ENCODE measurements at regions not wholly inside any gene's neighbourhood (a gene's known extent, or its start where the extent isn't known, plus 50 kb on each side); places are given as distances from the start of the nearest gene placed in this dataset.

DNA sequence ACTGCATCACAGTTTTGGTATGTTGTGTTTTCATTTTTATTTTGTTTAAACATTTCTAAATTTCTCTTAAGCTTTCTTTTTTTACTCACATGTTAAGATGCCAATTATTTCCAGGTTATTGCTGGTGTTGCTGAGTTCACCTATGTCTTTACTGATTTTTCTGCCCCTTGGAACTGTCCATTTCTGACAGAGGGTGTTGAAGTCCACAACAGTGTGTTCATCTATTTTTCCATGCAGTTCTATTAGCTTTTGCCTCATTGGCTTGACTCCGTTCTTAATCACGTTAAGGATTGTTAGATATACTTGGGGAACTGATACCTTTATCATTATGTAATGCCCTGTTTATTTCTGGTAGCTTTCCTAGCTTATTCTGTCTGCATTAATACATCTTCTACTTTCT is 158.0 kb upstream of the TCERG1L start:
- DNase-seq (ENCODE audit: low read depth, low spot score) = no peak
- TF ChIP-seq, protein P1, sequence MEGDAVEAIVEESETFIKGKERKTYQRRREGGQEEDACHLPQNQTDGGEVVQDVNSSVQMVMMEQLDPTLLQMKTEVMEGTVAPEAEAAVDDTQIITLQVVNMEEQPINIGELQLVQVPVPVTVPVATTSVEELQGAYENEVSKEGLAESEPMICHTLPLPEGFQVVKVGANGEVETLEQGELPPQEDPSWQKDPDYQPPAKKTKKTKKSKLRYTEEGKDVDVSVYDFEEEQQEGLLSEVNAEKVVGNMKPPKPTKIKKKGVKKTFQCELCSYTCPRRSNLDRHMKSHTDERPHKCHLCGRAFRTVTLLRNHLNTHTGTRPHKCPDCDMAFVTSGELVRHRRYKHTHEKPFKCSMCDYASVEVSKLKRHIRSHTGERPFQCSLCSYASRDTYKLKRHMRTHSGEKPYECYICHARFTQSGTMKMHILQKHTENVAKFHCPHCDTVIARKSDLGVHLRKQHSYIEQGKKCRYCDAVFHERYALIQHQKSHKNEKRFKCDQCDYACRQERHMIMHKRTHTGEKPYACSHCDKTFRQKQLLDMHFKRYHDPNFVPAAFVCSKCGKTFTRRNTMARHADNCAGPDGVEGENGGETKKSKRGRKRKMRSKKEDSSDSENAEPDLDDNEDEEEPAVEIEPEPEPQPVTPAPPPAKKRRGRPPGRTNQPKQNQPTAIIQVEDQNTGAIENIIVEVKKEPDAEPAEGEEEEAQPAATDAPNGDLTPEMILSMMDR (IDR thresholded peaks at IDR 0.05; ENCODE audit: low read depth, low read length) = no peak
- ChIA-PET POLR2A (no interaction called here), CTCF (no interaction called here)
- Histone ChIP-seq H3K4me3 (ENCODE audit: low read depth, low read length) (no peak overlapping the region), H3K27me3 (ENCODE audit: control insufficient read depth, insufficient read depth, low read length) (no peaks in the 10 kb centered on the region), H3K9me3 (ENCODE audit: control insufficient read depth, insufficient read depth, low read length) (peaks cover 33% of the 10 kb centered on the region), H3K27ac (ENCODE audit: low read depth, low read length) (no peak overlapping the region)

DNA sequence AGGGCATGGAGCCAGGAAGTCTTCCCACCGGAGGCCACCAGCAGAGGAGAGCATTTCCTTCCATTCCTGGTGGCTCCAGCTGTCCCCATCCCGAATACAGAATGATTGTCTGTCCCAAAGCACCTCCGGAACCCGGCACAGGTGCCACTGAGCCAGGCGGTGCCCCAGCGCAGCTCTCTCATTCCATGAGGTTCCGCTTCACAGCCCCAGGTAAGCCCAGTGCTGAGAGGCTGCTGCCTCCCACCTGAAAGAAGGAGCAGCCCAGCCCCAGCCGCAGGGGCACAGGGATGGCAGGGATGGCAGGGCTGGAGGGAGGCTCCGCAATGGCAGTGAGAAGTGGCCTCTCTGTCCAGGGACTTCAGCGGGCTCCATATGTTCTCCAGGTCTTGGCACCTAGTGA is 162.1 kb upstream of the TCERG1L start:
- no peak overlapping the region for H3K27ac ChIP-seq (ENCODE audit: low read depth, low read length)
- no peak for DNase-seq (ENCODE audit: low read depth, low spot score)
- ChIA-PET POLR2A (no interaction called here), CTCF (no interaction called here)
- TF ChIP-seq, protein P1 (IDR thresholded peaks at IDR 0.05; ENCODE audit: low read depth, low read length) = no peak
- peaks cover 55% of the 10 kb centered on the region for H3K9me3 ChIP-seq (ENCODE audit: control insufficient read depth, insufficient read depth, low read length)
- no peak overlapping the region for H3K4me3 ChIP-seq (ENCODE audit: low read depth, low read length)
- no peaks in the 10 kb centered on the region for H3K27me3 ChIP-seq (ENCODE audit: control insufficient read depth, insufficient read depth, low read length)

DNA sequence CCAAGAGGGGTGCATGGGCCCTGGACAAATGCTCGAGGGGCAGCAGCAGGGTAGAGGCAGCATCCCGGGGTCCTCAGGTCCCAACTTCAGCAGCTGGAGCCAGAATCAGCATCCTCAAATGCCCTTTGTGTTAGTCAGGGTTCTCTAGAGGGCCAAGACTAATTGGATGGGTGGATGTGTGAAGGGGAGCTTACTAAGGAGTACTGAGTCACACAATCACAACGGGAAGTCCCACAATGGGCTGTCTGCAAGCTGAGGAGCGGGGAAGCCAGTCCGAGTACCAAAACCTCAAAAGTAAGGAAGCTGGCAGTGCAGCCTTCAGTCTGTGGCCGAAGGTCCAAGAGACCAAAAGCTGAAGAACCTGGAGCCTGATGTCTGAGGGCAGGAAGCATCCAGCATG is 162.9 kb upstream of the TCERG1L start:
- ChIA-PET CTCF (no interaction called here), POLR2A (no interaction called here)
- TF ChIP-seq, protein P1 (IDR thresholded peaks at IDR 0.05; ENCODE audit: low read depth, low read length) = no peak
- Histone ChIP-seq H3K9me3 (ENCODE audit: control insufficient read depth, insufficient read depth, low read length) (peaks cover 63% of the 10 kb centered on the region), H3K27me3 (ENCODE audit: control insufficient read depth, insufficient read depth, low read length) (no peaks in the 10 kb centered on the region), H3K27ac (ENCODE audit: low read depth, low read length) (no peak overlapping the region), H3K4me3 (ENCODE audit: low read depth, low read length) (no peak overlapping the region)
- no peak for DNase-seq (ENCODE audit: low read depth, low spot score)

DNA sequence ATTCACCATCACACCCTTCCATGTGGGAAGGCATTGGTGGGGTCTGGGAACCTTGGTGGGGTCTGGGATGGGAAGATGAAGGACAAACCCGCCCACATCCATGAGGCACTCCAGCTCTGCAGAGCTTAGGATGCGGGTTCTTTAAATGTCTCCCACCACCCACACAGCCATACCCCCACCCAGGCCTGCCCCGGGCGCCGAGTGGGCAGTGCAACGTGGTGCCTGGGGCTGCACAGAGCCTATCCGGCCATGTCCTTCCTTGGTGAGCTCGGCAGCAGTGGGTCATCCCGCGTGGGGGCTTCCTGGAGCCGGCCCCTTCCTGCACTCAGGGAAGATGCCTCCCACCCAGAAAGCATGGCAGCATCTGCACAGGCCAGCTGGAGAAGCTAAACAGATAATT is 163.5 kb upstream of the TCERG1L start:
- ChIA-PET CTCF (no interaction called here), POLR2A (no interaction called here)
- Histone ChIP-seq H3K9me3 (ENCODE audit: control insufficient read depth, insufficient read depth, low read length) (peaks cover 67% of the 10 kb centered on the region), H3K4me3 (ENCODE audit: low read depth, low read length) (no peak overlapping the region), H3K27me3 (ENCODE audit: control insufficient read depth, insufficient read depth, low read length) (no peaks in the 10 kb centered on the region), H3K27ac (ENCODE audit: low read depth, low read length) (no peak overlapping the region)
- no peak for DNase-seq (ENCODE audit: low read depth, low spot score)
- TF ChIP-seq, protein P1 (IDR thresholded peaks at IDR 0.05; ENCODE audit: low read depth, low read length) = no peak

DNA sequence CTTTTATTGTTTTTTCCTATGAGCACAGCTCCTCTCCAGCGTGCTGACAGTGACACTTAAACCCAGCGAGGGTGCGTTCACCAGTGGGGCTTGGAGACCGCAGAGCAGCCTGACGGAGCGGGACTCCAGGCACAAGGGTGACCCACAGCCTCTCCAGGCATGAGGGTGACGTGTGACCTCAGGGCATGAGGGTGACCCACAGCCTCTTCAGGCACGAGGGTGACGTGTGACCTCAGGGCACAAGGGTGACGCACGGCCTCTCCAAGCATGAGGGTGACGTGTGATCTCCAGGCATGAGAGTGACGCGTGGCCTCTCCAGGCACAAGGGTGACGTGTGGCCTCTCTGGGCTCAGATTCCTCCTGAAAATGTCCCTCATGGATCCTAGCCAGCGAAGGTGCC is 164.3 kb upstream of the TCERG1L start:
- ChIA-PET CTCF (no interaction called here), POLR2A (no interaction called here)
- peaks cover 68% of the 10 kb centered on the region for H3K9me3 ChIP-seq (ENCODE audit: control insufficient read depth, insufficient read depth, low read length)
- no peak for DNase-seq (ENCODE audit: low read depth, low spot score)
- H3K27me3 ChIP-seq (ENCODE audit: control insufficient read depth, insufficient read depth, low read length) = no peaks in the 10 kb centered on the region
- no peak overlapping the region for H3K4me3 ChIP-seq (ENCODE audit: low read depth, low read length)
- TF ChIP-seq, protein P1 (IDR thresholded peaks at IDR 0.05; ENCODE audit: low read depth, low read length) = no peak
- no peak overlapping the region for H3K27ac ChIP-seq (ENCODE audit: low read depth, low read length)
